H1 (cell line): ENCODE measurements at regions not wholly inside any gene's neighbourhood (a gene's known extent, or its start where the extent isn't known, plus 50 kb on each side); places are given as distances from the start of the nearest gene placed in this dataset.

Experiments
- CTCF ChIA-PET: fragments of 300-600 bp; sonication (Branson Sonifier 250); formaldehyde crosslinking; loops from one replicate; lab custom pipeline; 2021; ENCODE audit not compliant: partially characterized antibody; lab: Charles Lee
- POLR2A ChIA-PET: fragments of 300-600 bp; sonication (Branson Sonifier 250); formaldehyde crosslinking; loops from one replicate; lab custom pipeline; 2021; ENCODE audit warnings: inconsistent platforms; ENCODE audit not compliant: partially characterized antibody; lab: Charles Lee
- DNase-seq, 2 experiments: peaks; one replicate each; pipeline versions ENCODE4 v3.0.0 to v3.0.0-alpha.2; 2010 to 2022; ENCODE audit warnings: low spot score in 2 of 2, low read depth in 1 of 2, mixed read lengths in 1 of 2
- FAIRE-seq: peaks from 2 replicates; lab custom pipeline; 2011; peaks lifted over from hg19 to GRCh38; lab: Jason Lieb, UNC
- H2AFZ ChIP-seq: 2 replicates; pipeline ENCODE4 v1.8.1; 2012; ENCODE audit warnings: low read length, inconsistent platforms
- H2AK5ac ChIP-seq: 2 replicates; pipeline ENCODE4 v1.6.1; 2013; ENCODE audit warnings: low read depth, low read length
- H2BK120ac ChIP-seq: replicated peaks from 2 replicates; pipeline ENCODE3; 2013; ENCODE audit warnings: low read depth, low read length, inconsistent platforms
- H2BK12ac ChIP-seq: 2 replicates; pipeline ENCODE4 v1.6.1; 2013; ENCODE audit warnings: low read depth, low read length
- H2BK15ac ChIP-seq: 2 replicates; pipeline ENCODE4 v1.6.1; 2013; ENCODE audit warnings: low read length
- H2BK20ac ChIP-seq: 2 replicates; pipeline ENCODE4 v1.6.1; 2013; ENCODE audit warnings: low read length
- H2BK5ac ChIP-seq: 2 replicates; pipeline ENCODE4 v1.6.1; 2013; ENCODE audit warnings: low read depth, low read length
- H3K14ac ChIP-seq: 2 replicates; pipeline ENCODE4 v1.6.1; 2013; ENCODE audit warnings: inconsistent platforms; ENCODE audit not compliant: insufficient read length
- H3K18ac ChIP-seq: 2 replicates; pipeline ENCODE4 v1.6.1; 2013; ENCODE audit warnings: low read length; ENCODE audit errors: extremely low read depth
- H3K23ac ChIP-seq: 2 replicates; pipeline ENCODE4 v1.6.1; 2013; ENCODE audit warnings: inconsistent platforms; ENCODE audit not compliant: insufficient read length
- H3K23me2 ChIP-seq: 2 replicates; pipeline ENCODE4 v1.6.1; 2013; ENCODE audit warnings: low read depth, low read length
- H3K27ac ChIP-seq: 2 replicates; pipeline ENCODE4 v1.6.1; 2011; ENCODE audit warnings: low read depth, low read length, inconsistent platforms
- H3K27me3 ChIP-seq, 4 experiments: replicated peaks in 1 of 4; 1 replicate in 1 of 4; 2 replicates in 3 of 4; pipeline versions ENCODE4 v1.6.1 to v1.8.1; 2011 to 2013; ENCODE audit warnings: low read length in 3 of 4, mild to moderate bottlenecking in 3 of 4, inconsistent platforms in 2 of 4, mixed read lengths in 2 of 4, moderate library complexity in 1 of 4; ENCODE audit not compliant: control insufficient read depth in 3 of 4, insufficient read depth in 3 of 4; ENCODE audit errors: extremely low read depth in 1 of 4
- H3K36me3 ChIP-seq, 4 experiments: 2 replicates each; pipeline versions ENCODE4 v1.6.1 to v1.8.1; 2011 to 2013; ENCODE audit warnings: mild to moderate bottlenecking in 4 of 4, low read length in 3 of 4, moderate library complexity in 2 of 4, control low read depth in 1 of 4, inconsistent platforms in 1 of 4; ENCODE audit not compliant: insufficient read depth in 4 of 4, control insufficient read depth in 2 of 4
- H3K4ac ChIP-seq: replicated peaks from 2 replicates; pipeline ENCODE3; 2013; ENCODE audit warnings: low read length, low read depth, mixed read lengths, inconsistent platforms; ENCODE audit not compliant: insufficient read length
- H3K4me1 ChIP-seq, 4 experiments: replicated peaks in 1 of 4; 1 replicate in 1 of 4; 2 replicates in 3 of 4; pipeline versions ENCODE4 v1.6.1 to v1.8.1; 2011 to 2013; ENCODE audit warnings: low read length in 3 of 4, inconsistent platforms in 2 of 4, mixed read lengths in 1 of 4; ENCODE audit not compliant: insufficient read depth in 4 of 4, control insufficient read depth in 3 of 4
- H3K4me2 ChIP-seq, 2 experiments: 2 replicates each; pipeline versions ENCODE4 v1.6.1 to v1.8.1; 2011 to 2013; ENCODE audit warnings: low read depth in 2 of 2, low read length in 2 of 2, control low read depth in 1 of 2, inconsistent platforms in 1 of 2, mild to moderate bottlenecking in 1 of 2; ENCODE audit not compliant: insufficient read depth in 1 of 2
- H3K4me3 ChIP-seq, 4 experiments: fragments of 200-600, 300-600 bp in 1 of 4; sonication (generic), shearing (Covaris generic), sonication (Bioruptor Twin) in 1 of 4; 2 replicates each; pipeline versions ENCODE4 v1.5.1 to v1.8.1; 2011 to 2016; ENCODE audit warnings: low read length in 4 of 4, low read depth in 3 of 4, control low read depth in 2 of 4, inconsistent platforms in 2 of 4, mild to moderate bottlenecking in 2 of 4, mixed read lengths in 1 of 4, moderate library complexity in 1 of 4; ENCODE audit not compliant: insufficient read depth in 2 of 4; ENCODE audit errors: extremely low read depth in 1 of 4
- H3K56ac ChIP-seq: replicated peaks from 2 replicates; pipeline ENCODE3; 2013; ENCODE audit warnings: low read depth, mild to moderate bottlenecking, mixed read lengths, low read length, inconsistent platforms; ENCODE audit not compliant: insufficient read length
- H3K79me1 ChIP-seq: 2 replicates; pipeline ENCODE4 v1.6.1; 2013; ENCODE audit warnings: low read depth, low read length, control low read depth
- H3K79me2 ChIP-seq, 2 experiments: 2 replicates each; pipeline versions ENCODE4 v1.6.1 to v1.8.1; 2012 to 2013; ENCODE audit warnings: low read length in 2 of 2, mild to moderate bottlenecking in 2 of 2, inconsistent platforms in 1 of 2; ENCODE audit not compliant: insufficient read depth in 2 of 2, control insufficient read depth in 1 of 2
- H3K9ac ChIP-seq, 4 experiments: replicated peaks in 1 of 4; 1 replicate in 1 of 4; 2 replicates in 3 of 4; pipeline versions ENCODE4 v1.6.1 to v1.8.1; 2011 to 2013; ENCODE audit warnings: low read depth in 3 of 4, low read length in 3 of 4, control low read depth in 2 of 4, mild to moderate bottlenecking in 2 of 4, moderate library complexity in 2 of 4, inconsistent platforms in 1 of 4; ENCODE audit errors: extremely low read depth in 1 of 4
- H3K9me3 ChIP-seq, 2 experiments: 2 replicates each; pipeline versions ENCODE4 v1.6.1 to v1.8.1; 2012 to 2013; ENCODE audit warnings: mild to moderate bottlenecking in 2 of 2, moderate library complexity in 2 of 2, control low read depth in 1 of 2, inconsistent platforms in 1 of 2, low read depth in 1 of 2, low read length in 1 of 2, mixed read lengths in 1 of 2; ENCODE audit not compliant: insufficient read depth in 2 of 2
- H4K20me1 ChIP-seq, 2 experiments: replicated peaks in 1 of 2; 2 replicates each; pipeline versions ENCODE3 to v1.8.1; 2011 to 2013; ENCODE audit warnings: inconsistent platforms in 2 of 2, low read length in 2 of 2, mild to moderate bottlenecking in 1 of 2; ENCODE audit not compliant: insufficient read depth in 2 of 2, control insufficient read depth in 1 of 2
- H4K5ac ChIP-seq: 2 replicates; pipeline ENCODE4 v1.6.1; 2013; ENCODE audit warnings: low read length, low read depth, mixed read lengths, inconsistent platforms; ENCODE audit not compliant: insufficient read length
- H4K8ac ChIP-seq: 2 replicates; pipeline ENCODE4 v1.8.0; 2013; ENCODE audit warnings: mild to moderate bottlenecking, moderate library complexity, low read length, inconsistent platforms; ENCODE audit not compliant: insufficient read depth; ENCODE audit errors: extremely low read depth
- H4K91ac ChIP-seq: replicated peaks from 2 replicates; pipeline ENCODE3; 2013; ENCODE audit warnings: low read length, mixed read lengths, inconsistent platforms; ENCODE audit not compliant: insufficient read length
- CHD1 ChIP-seq: IDR thresholded peaks from 2 replicates; pipeline ENCODE4 v1.6.1; 2012; ENCODE audit warnings: low read depth, low read length, improper control_type of control experiment
- EGR1 ChIP-seq: IDR thresholded peaks from 2 replicates; pipeline ENCODE4 v1.6.1; 2011; ENCODE audit warnings: low read depth, low read length, borderline replicate concordance
- JUND ChIP-seq: IDR thresholded peaks from 2 replicates; pipeline ENCODE4 v1.6.1; 2011; ENCODE audit warnings: mild to moderate bottlenecking, improper control_type of control experiment, low read length
- KDM1A ChIP-seq: fragments of 200-600, 300-600 bp; sonication (generic); IDR thresholded peaks from 2 replicates; pipeline ENCODE4 v1.7.1; 2016; ENCODE audit warnings: mild to moderate bottlenecking, low read length, borderline replicate concordance
- KDM4A ChIP-seq: IDR thresholded peaks from one replicate; pipeline ENCODE4 v1.7.1; 2012; ENCODE audit warnings: low read depth, mild to moderate bottlenecking, moderate library complexity, low read length, inconsistent platforms; ENCODE audit not compliant: severe bottlenecking
- RNF2 ChIP-seq: fragments of 200-900, 300-1000 bp; sonication (generic); IDR thresholded peaks from 2 replicates; pipeline ENCODE4 v1.7.1; 2016; ENCODE audit warnings: borderline replicate concordance, low read depth, mild to moderate bottlenecking, antibody characterized with exemption, low read length; ENCODE audit not compliant: poor library complexity, severe bottlenecking; ENCODE audit errors: missing control alignments
- SIN3A ChIP-seq, 2 experiments: IDR thresholded peaks in 1 of 2; conservative IDR thresholded peaks in 1 of 2; 2 replicates each; pipeline ENCODE4 v1.6.1; 2011 to 2012; ENCODE audit warnings: low read length in 2 of 2, improper control_type of control experiment in 1 of 2, low read depth in 1 of 2, mild to moderate bottlenecking in 1 of 2
- SP4 ChIP-seq: IDR thresholded peaks from 2 replicates; pipeline ENCODE4 v1.6.1; 2012; ENCODE audit warnings: low read length, inconsistent platforms
- SUZ12 ChIP-seq: fragments of 200-600 bp; sonication (generic); IDR thresholded peaks from 2 replicates; pipeline ENCODE4 v1.6.1; 2012; ENCODE audit warnings: mild to moderate bottlenecking, inconsistent platforms, low read length, moderate library complexity, mixed read lengths
- TEAD4 ChIP-seq: IDR thresholded peaks from 2 replicates; pipeline ENCODE4 v1.6.1; 2012; ENCODE audit warnings: low read depth, low read length, inconsistent platforms, mixed read lengths
- WGBS, 2 experiments: shearing (Covaris generic) in 1 of 2; methylation state at CpG; one replicate each; pipeline versions ENCODE4 v1.1.6 to v1.1.7; 2013 to 2015; ENCODE audit warnings: low lambda C conversion rate in 2 of 2, mixed read lengths in 2 of 2, inconsistent platforms in 1 of 2, low coverage in 1 of 2, missing lambda C conversion rate in 1 of 2; ENCODE audit not compliant: insufficient replicate concordance in 2 of 2, insufficient coverage in 1 of 2, insufficient read length in 1 of 2; ENCODE audit errors: extremely low coverage in 1 of 2, missing lambda C conversion rate in 1 of 2; 5-methylcytosine and 5-hydroxymethylcytosine counted together

DNA sequence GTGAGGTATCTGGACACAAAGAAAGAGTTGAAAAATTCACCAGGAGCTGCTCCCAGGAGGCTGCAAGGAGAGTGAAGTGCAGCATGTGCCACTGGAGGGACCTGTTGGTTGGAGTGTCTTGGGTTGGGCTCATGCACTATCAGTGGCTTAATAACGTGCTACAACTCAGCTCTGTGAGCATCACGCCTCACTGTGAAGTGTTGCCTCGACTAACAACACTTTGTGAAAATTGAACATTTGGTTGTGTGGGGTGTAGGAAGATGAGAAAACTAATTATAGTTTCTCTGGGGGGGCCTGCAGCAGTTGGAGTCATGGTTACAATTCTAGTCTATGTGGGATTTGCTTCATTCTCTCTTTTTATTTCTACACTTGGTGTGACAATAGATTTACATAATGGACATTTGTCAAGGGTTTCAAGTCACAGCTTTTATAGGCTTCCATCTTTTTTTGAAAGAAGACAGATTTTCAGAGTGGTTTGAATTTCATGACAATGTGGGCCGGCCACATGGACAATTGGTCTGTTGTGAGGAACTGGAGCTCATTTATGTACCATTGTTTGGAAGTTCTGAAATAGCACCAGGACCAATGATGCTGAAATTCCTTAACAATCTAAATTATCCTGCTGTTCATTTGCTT, 121.3 kb downstream of the RAMP3 start:
- H3K4me2 ChIP-seq = no peak overlapping the region
- H3K79me1 ChIP-seq = no peaks in the 10 kb centered on the region
- H3K27me3 ChIP-seq = no peaks in the 10 kb centered on the region
- H2AFZ ChIP-seq = no peak overlapping the region
- H3K4me3 ChIP-seq = no peak overlapping the region
- FAIRE-seq = no peak
- H2BK20ac ChIP-seq = no peak overlapping the region
- POLR2A ChIA-PET = no interaction called here
- no peak overlapping the region for H3K23ac ChIP-seq
- no peak overlapping the region for H3K9ac ChIP-seq
- H4K5ac ChIP-seq = no peak overlapping the region
- no peak overlapping the region for H2BK5ac ChIP-seq
- CTCF ChIA-PET = no interaction called here
- H3K9me3 ChIP-seq = no peaks in the 10 kb centered on the region
- H3K4me1 ChIP-seq = no peaks in the 10 kb centered on the region
- no peaks in the 10 kb centered on the region for H3K79me2 ChIP-seq
- no peak overlapping the region for H3K14ac ChIP-seq
- no peak overlapping the region for H2BK12ac ChIP-seq
- no peak overlapping the region for H3K27ac ChIP-seq
- H2AK5ac ChIP-seq = no peak overlapping the region
- H4K8ac ChIP-seq = no peak overlapping the region
- H4K20me1 ChIP-seq = no peaks in the 10 kb centered on the region
- no peak overlapping the region for H3K56ac ChIP-seq
- no peak overlapping the region for H2BK15ac ChIP-seq
- no peak for TF ChIP-seq KDM1A
- TF ChIP-seq TEAD4 = no peak
- TF ChIP-seq SUZ12 = no peak
- no peak for TF ChIP-seq EGR1
- no peak for TF ChIP-seq KDM4A
- TF ChIP-seq JUND = no peak
- no peak for TF ChIP-seq RNF2
- TF ChIP-seq SP4 = no peak
- no peak for TF ChIP-seq CHD1
- TF ChIP-seq SIN3A (conservative IDR thresholded peaks at IDR 0.05 in 1 of 2, IDR thresholded peaks at IDR 0.05 in 1 of 2; ENCODE audit: low read depth in 1 of 2, low read length in 2 of 2) = no peak
- H3K18ac ChIP-seq = no peak overlapping the region
- WGBS, 2 experiments = 88% methylated on average over 4 of the region's 4 CpGs; no CpG with 5 or more reads in 1 of the 2 experiments
- H3K23me2 ChIP-seq = no peaks in the 10 kb centered on the region
- DNase-seq = no peak
- H2BK120ac ChIP-seq = no peak overlapping the region
- no peak overlapping the region for H4K91ac ChIP-seq
- no peaks in the 10 kb centered on the region for H3K36me3 ChIP-seq
- no peak overlapping the region for H3K4ac ChIP-seq
